Sigmoid colon (tissue), 6 donors: ENCODE measurements at regions not wholly inside any gene's neighbourhood (a gene's known extent, or its start where the extent isn't known, plus 50 kb on each side); places are given as distances from the start of the nearest gene placed in this dataset.
"Not testable (repeated sequence)": the region's sequence is repeated elsewhere in the genome, so short reads cannot be mapped to it uniquely, and the experiment has no call there.

ENCODE experiments used
- DNase-seq: peaks from one replicate; pipeline ENCODE4 v3.0.0-alpha.2; 2019
- H3K27ac ChIP-seq, 4 donors: fragments of 200-600 bp; sonication (generic); one replicate each; pipeline ENCODE4 v1.5.1; 2016 to 2019; ENCODE audit warnings: mild to moderate bottlenecking in 1 of 4
- H3K27me3 ChIP-seq, 3 donors: fragments of 200-600 bp; sonication (generic); one replicate each; pipeline ENCODE4 v1.5.1; 2019; ENCODE audit warnings: mild to moderate bottlenecking in 1 of 3
- H3K36me3 ChIP-seq, 4 donors: fragments of 200-600 bp; sonication (generic); one replicate each; pipeline ENCODE4 v1.5.1; 2016 to 2019
- H3K4me1 ChIP-seq, 4 donors: fragments of 200-600 bp; sonication (generic); one replicate each; pipeline ENCODE4 v1.5.1; 2017 to 2019
- H3K4me3 ChIP-seq, 4 donors: fragments of 200-600 bp; sonication (generic); one replicate each; pipeline ENCODE4 v1.5.1; 2017 to 2019; ENCODE audit warnings: mild to moderate bottlenecking in 2 of 4, moderate library complexity in 1 of 4
- H3K9me3 ChIP-seq, 4 donors: fragments of 200-600 bp in 3 of 4; sonication (generic) in 3 of 4; one replicate each; pipeline versions ENCODE4 v1.5.1 to v1.6.1; 2013 to 2019
- EP300 ChIP-seq, 4 donors: sonication (generic); formaldehyde crosslinking; IDR thresholded peaks; one replicate each; pipeline ENCODE4 v1.6.1; 2017; ENCODE audit warnings: antibody characterized with exemption in 4 of 4
- POLR2A ChIP-seq, 2 donors: fragments of 450-650 bp; IDR thresholded peaks; one replicate each; pipeline ENCODE4 v1.6.1; 2016; ENCODE audit warnings: antibody characterized with exemption in 2 of 2, mild to moderate bottlenecking in 2 of 2, moderate library complexity in 2 of 2
- POLR2AphosphoS5 ChIP-seq, 4 donors: sonication (generic); formaldehyde crosslinking; IDR thresholded peaks; one replicate each; pipeline ENCODE4 v1.6.1; 2017; ENCODE audit warnings: antibody characterized with exemption in 4 of 4
- WGBS, 2 donors: extraction: QIAGEN DNeasy Blood & Tissue Kit; methylation state at CpG; one replicate each; pipeline ENCODE4 v1.1.7; 2013; 5-methylcytosine and 5-hydroxymethylcytosine counted together
- intact Hi-C: fragments of 100-400 bp; cut with DNase I; formaldehyde crosslinking; loops from one replicate; pipeline ENCODE4 v1.15.1; 2023
- TF ChIP-seq, protein P1 (sequence below), 4 experiments: fragments of 450-650 bp in 3 of 4; fragments of 200-600 bp in 1 of 4; IDR thresholded peaks; one replicate each; pipeline ENCODE4 v1.5.1; 2016 to 2019; ENCODE audit warnings: antibody characterized with exemption in 4 of 4, mild to moderate bottlenecking in 3 of 4, moderate library complexity in 2 of 4
- donor health status: healthy with polysubstance abuse.
- donor health status: healthy.

DNA sequence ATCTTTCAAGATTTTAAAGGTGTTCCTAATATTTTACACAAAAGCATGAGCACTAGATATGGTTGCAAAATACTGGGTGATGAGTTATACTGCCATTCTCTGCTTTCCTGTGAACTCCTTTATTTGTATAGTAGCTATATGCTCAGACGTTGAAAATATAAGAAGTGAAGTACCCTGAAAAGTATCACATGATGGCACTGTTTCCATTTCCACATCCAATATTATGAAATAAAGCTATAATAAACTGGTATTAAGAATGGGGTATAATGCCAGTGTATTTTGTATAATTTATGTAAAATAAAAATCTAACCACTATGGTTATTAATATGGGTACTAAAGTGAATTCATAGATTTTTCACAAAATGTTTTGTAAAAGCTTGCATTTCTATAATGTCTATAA lies 79.6 kb upstream of the FOXP2 start:
- Histone ChIP-seq H3K36me3 (no peaks in the 10 kb centered on the region), H3K4me1 (no peaks in the 10 kb centered on the region), H3K27ac (no peak overlapping the region), H3K27me3 (no peaks in the 10 kb centered on the region), H3K4me3 (no peak overlapping the region), H3K9me3 (no peaks in the 10 kb centered on the region)
- TF ChIP-seq POLR2A (IDR thresholded peaks at IDR 0.05): no peak
- intact Hi-C loops: no loop called here
- DNase-seq: no peak
- WGBS, 2 donors: 37 to 61% methylated on average over 1 of the region's 1 CpG

DNA sequence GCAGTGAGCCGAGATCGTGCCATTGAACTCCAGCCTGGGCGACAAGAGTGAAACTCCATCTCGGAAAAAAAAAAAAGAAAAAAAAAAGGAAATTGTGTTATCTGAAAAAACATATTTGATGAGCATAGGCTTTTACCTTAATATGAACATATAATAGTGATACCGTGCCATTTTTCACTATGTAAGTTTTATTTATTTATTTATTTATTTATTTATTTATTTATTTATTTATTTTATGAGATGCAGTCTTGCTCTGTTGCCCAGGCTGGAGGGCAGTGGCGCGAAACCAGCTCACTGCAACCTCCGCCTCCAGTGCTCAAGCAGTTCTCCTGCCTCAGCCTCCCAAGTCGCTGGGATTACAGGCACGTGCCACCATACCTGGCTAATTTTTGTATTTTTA lies 85.2 kb upstream of the FOXP2 start:
- intact Hi-C loops: not testable (repeated sequence)

GRCh38 chr7:114317450-114318098 lies 97.0 kb upstream of the FOXP2 start:
- 45 to 46% methylated on average over 2 of the region's 2 CpGs for WGBS, 2 donors
- Histone ChIP-seq H3K4me3 (no peak overlapping the region), H3K9me3 (no peaks in the 10 kb centered on the region), H3K4me1 (peaks cover 0 to 2% (median 0%) of the 10 kb centered on the region in 4 donors), H3K36me3 (no peaks in the 10 kb centered on the region), H3K27me3 (no peaks in the 10 kb centered on the region), H3K27ac (no peak overlapping the region)
- TF ChIP-seq, protein P1, sequence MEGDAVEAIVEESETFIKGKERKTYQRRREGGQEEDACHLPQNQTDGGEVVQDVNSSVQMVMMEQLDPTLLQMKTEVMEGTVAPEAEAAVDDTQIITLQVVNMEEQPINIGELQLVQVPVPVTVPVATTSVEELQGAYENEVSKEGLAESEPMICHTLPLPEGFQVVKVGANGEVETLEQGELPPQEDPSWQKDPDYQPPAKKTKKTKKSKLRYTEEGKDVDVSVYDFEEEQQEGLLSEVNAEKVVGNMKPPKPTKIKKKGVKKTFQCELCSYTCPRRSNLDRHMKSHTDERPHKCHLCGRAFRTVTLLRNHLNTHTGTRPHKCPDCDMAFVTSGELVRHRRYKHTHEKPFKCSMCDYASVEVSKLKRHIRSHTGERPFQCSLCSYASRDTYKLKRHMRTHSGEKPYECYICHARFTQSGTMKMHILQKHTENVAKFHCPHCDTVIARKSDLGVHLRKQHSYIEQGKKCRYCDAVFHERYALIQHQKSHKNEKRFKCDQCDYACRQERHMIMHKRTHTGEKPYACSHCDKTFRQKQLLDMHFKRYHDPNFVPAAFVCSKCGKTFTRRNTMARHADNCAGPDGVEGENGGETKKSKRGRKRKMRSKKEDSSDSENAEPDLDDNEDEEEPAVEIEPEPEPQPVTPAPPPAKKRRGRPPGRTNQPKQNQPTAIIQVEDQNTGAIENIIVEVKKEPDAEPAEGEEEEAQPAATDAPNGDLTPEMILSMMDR (IDR thresholded peaks at IDR 0.05): no peak
- TF ChIP-seq POLR2A (IDR thresholded peaks at IDR 0.05) (no peak), POLR2AphosphoS5 (IDR thresholded peaks at IDR 0.05) (no peak), EP300 (IDR thresholded peaks at IDR 0.05) (no peak)
- intact Hi-C loops: no loop called here
- no peak for DNase-seq

More for the DNA sequence above, 85.2 kb upstream of the FOXP2 start:
- H3K27ac ChIP-seq, H3K36me3 ChIP-seq, H3K9me3 ChIP-seq, H3K4me1 ChIP-seq, H3K27me3 ChIP-seq, H3K4me3 ChIP-seq, DNase-seq: not testable (repeated sequence)
- 87 to 97% methylated on average over 10 of the region's 10 CpGs for WGBS, 2 donors

GRCh38 chr7:114312649-114313048 lies 102.0 kb upstream of the FOXP2 start:
- intact Hi-C loops: no loop called here
- Histone ChIP-seq H3K9me3 (no peaks in the 10 kb centered on the region), H3K27me3 (no peaks in the 10 kb centered on the region), H3K4me3 (no peak overlapping the region), H3K36me3 (no peaks in the 10 kb centered on the region), H3K4me1 (peaks cover 0 to 4% (median 0%) of the 10 kb centered on the region in 4 donors), H3K27ac (no peak overlapping the region)
- no peak for TF ChIP-seq POLR2A (IDR thresholded peaks at IDR 0.05)
- TF ChIP-seq EP300 (IDR thresholded peaks at IDR 0.05): no peak
- TF ChIP-seq POLR2AphosphoS5 (IDR thresholded peaks at IDR 0.05): no peak
- TF ChIP-seq, protein P1 (IDR thresholded peaks at IDR 0.05): no peak
- 93 to 94% methylated on average over 1 of the region's 1 CpG for WGBS, 2 donors
- no peak for DNase-seq

DNA sequence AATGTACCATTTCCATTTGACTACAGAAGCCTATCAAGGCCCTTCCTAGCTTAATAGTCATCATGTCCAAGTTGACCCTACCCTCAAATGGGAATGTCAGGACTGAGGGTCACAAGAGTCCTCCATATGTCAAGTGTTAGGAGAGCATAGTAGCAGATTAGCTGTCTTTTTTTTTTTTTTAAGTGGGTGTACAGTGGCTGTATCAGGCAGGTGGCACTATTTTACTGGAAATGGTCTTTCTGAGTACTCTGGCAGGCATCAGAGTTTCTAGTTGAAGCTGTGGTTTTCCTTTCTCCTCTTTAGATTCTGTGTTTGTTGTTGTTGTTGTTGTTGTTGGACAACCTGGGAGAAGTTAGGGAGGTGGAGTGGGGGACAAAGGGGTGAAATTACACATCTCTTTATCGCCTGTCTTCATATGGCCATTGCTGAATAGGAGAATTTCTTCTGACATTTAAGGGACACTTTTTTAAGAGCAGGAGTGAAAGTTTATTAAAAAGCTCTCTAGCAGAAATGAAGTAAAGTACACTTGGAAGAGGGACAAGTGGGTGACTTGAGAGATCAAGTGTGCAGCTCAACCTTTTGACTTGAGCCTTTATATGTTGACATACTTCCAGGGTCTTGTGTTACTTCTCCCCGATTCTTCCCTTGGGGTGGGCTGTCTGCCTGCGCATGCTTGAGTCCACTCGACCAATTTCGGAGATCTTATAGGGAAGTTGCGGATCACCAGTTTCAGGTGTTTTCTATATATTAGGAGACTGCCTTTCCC lies 104.1 kb upstream of the FOXP2 start:
- Histone ChIP-seq H3K4me3 (no peak overlapping the region), H3K4me1 (peaks cover 0 to 4% (median 0%) of the 10 kb centered on the region in 4 donors), H3K27ac (no peak overlapping the region), H3K9me3 (no peaks in the 10 kb centered on the region), H3K27me3 (no peaks in the 10 kb centered on the region), H3K36me3 (no peaks in the 10 kb centered on the region)
- WGBS, 2 donors: 94 to 96% methylated on average over 6 of the region's 6 CpGs
- no peak for DNase-seq
- TF ChIP-seq POLR2A (IDR thresholded peaks at IDR 0.05) (no peak), EP300 (IDR thresholded peaks at IDR 0.05) (no peak), POLR2AphosphoS5 (IDR thresholded peaks at IDR 0.05) (no peak)
- TF ChIP-seq, protein P1 (IDR thresholded peaks at IDR 0.05): no peak
- intact Hi-C loops: no loop called here
